ENCODE measurements at regions not wholly inside any gene's neighbourhood (a gene's known extent, or its start where the extent isn't known, plus 50 kb on each side); places are given as distances from the start of the nearest gene placed in this dataset.
"Not testable (repeated sequence)": the region's sequence is repeated elsewhere in the genome, so short reads cannot be mapped to it uniquely, and the experiment has no call there.

- not testable (repeated sequence) for DNase-seq
These were observed 1719.6 kb downstream of the SPATA31A7 start for GRCh38 chr9:62909447-62909846.

GRCh38 chr9:62912278-62912677 is 1722.4 kb downstream of the SPATA31A7 start:
- H3K4me3 ChIP-seq; H3K27me3 ChIP-seq (ENCODE audit: low read depth); H3K9me3 ChIP-seq; ATAC-seq; H3K36me3 ChIP-seq; H3K4me1 ChIP-seq; intact Hi-C loops (cut with DNase I); H3K27ac ChIP-seq; DNase-seq: not testable (repeated sequence)

More at GRCh38 chr9:62909447-62909846, 1719.6 kb downstream of the SPATA31A7 start:
- H3K36me3 ChIP-seq; ATAC-seq; H3K27ac ChIP-seq; H3K9me3 ChIP-seq; intact Hi-C loops (cut with DNase I); H3K4me3 ChIP-seq; H3K27me3 ChIP-seq (ENCODE audit: low read depth); H3K4me1 ChIP-seq: not testable (repeated sequence)

- H3K4me3 ChIP-seq; intact Hi-C loops (cut with DNase I); H3K27me3 ChIP-seq (ENCODE audit: low read depth); H3K9me3 ChIP-seq; DNase-seq; H3K36me3 ChIP-seq; H3K4me1 ChIP-seq; H3K27ac ChIP-seq: not testable (repeated sequence)
- ATAC-seq = peak in 1 of 2 donors; percentile 38
These were observed 1725.3 kb downstream of the SPATA31A7 start for GRCh38 chr9:62915168-62915567.

GRCh38 chr9:62915661-62916060 is 1725.8 kb downstream of the SPATA31A7 start:
- intact Hi-C loops (cut with DNase I); H3K27ac ChIP-seq: not testable (repeated sequence)
- ATAC-seq = peak; percentile 100

GRCh38 chr9:62918648-62919385 is 1729.0 kb downstream of the SPATA31A7 start:
- H3K27ac ChIP-seq; ATAC-seq; H3K4me3 ChIP-seq; H3K36me3 ChIP-seq; H3K9me3 ChIP-seq; intact Hi-C loops (cut with DNase I); H3K27me3 ChIP-seq (ENCODE audit: low read depth); DNase-seq; H3K4me1 ChIP-seq: not testable (repeated sequence)

More at GRCh38 chr9:62915661-62916060, 1725.8 kb downstream of the SPATA31A7 start:
- H3K9me3 ChIP-seq; H3K36me3 ChIP-seq; H3K4me3 ChIP-seq; H3K27me3 ChIP-seq (ENCODE audit: low read depth); DNase-seq; H3K4me1 ChIP-seq: not testable (repeated sequence)

- H3K4me1 ChIP-seq; H3K27ac ChIP-seq; H3K4me3 ChIP-seq; H3K9me3 ChIP-seq; DNase-seq; ATAC-seq; H3K27me3 ChIP-seq (ENCODE audit: low read depth); intact Hi-C loops (cut with DNase I); H3K36me3 ChIP-seq: not testable (repeated sequence)
These were observed 1741.6 kb downstream of the SPATA31A7 start for GRCh38 chr9:62931484-62931883.

- intact Hi-C loops (cut with DNase I); H3K4me1 ChIP-seq; H3K36me3 ChIP-seq; H3K4me3 ChIP-seq; H3K9me3 ChIP-seq; H3K27ac ChIP-seq; DNase-seq; H3K27me3 ChIP-seq (ENCODE audit: low read depth): not testable (repeated sequence)
- peak in 1 of 2 donors; percentile 12 for ATAC-seq
These were observed 1763.0 kb downstream of the SPATA31A7 start for GRCh38 chr9:62952840-62953239.

All from lower lobe of right lung (tissue), 2 donors.